ENCODE measurements at regions not wholly inside any gene's neighbourhood (a gene's known extent, or its start where the extent isn't known, plus 50 kb on each side); places are given as distances from the start of the nearest gene placed in this dataset.
A peak's percentile ranks its signal among the peaks of the same experiment; 100 is the strongest.

- H3K4me3 ChIP-seq: no peak overlapping the region
- peaks cover 15 to 25% (median 19%) of the 10 kb centered on the region in 11 experiments; a peak in 21 of 22 replicates for H3K9me3 ChIP-seq (replicated peaks in 1 of 11)
- H3K9ac ChIP-seq: no peak overlapping the region
- no peaks in the 10 kb centered on the region for H4K20me1 ChIP-seq
- no peak overlapping the region for H3K4me2 ChIP-seq
- H3K27ac ChIP-seq: no peak overlapping the region
- no peaks in the 10 kb centered on the region; a peak in 1 of 20 replicates for H3K4me1 ChIP-seq
- no peak for TF ChIP-seq Cebpa-rat (IDR thresholded peaks at IDR 0.05)
- H3K36me3 ChIP-seq: no peaks in the 10 kb centered on the region
- no peaks in the 10 kb centered on the region for H3K27me3 ChIP-seq
Measured at GRCh38 chr20:1720226-1720625, 62.6 kb upstream of the SIRPG start.

- Histone ChIP-seq H3K4me2 (peak overlapping the region in 2 of 11 experiments; percentile 0 to 13; a peak in 1 of 22 replicates), H3K9ac (no peak overlapping the region), H3K9me3 (replicated peaks in 1 of 11) (peaks cover 2 to 10% (median 4%) of the 10 kb centered on the region in 11 experiments; a peak in 18 of 22 replicates), H3K27me3 (no peaks in the 10 kb centered on the region), H4K20me1 (no peaks in the 10 kb centered on the region), H3K4me3 (no peak overlapping the region), H3K36me3 (no peaks in the 10 kb centered on the region), H3K4me1 (no peaks in the 10 kb centered on the region; a peak in 1 of 20 replicates), H3K27ac (no peak overlapping the region)
- no peak for TF ChIP-seq Cebpa-rat (IDR thresholded peaks at IDR 0.05)
Measured at GRCh38 chr20:1718604-1719384, 61.2 kb upstream of the SIRPG start.

GRCh38 chr20:1712634-1713624, 55.4 kb upstream of the SIRPG start:
- Histone ChIP-seq H3K4me2 (no peak overlapping the region), H3K4me1 (peaks cover 0 to 6% (median under 1%) of the 10 kb centered on the region in 10 experiments; a peak in 6 of 20 replicates), H3K27ac (no peak overlapping the region), H3K4me3 (no peak overlapping the region), H4K20me1 (no peaks in the 10 kb centered on the region), H3K27me3 (no peaks in the 10 kb centered on the region), H3K9ac (no peak overlapping the region), H3K36me3 (no peaks in the 10 kb centered on the region), H3K9me3 (replicated peaks in 1 of 11) (peaks cover 0 to 33% (median 13%) of the 10 kb centered on the region in 11 experiments; a peak in 13 of 22 replicates)
- TF ChIP-seq Cebpa-rat (IDR thresholded peaks at IDR 0.05): no peak

GRCh38 chr20:1711826-1712601, 54.4 kb upstream of the SIRPG start:
- TF ChIP-seq Cebpa-rat (IDR thresholded peaks at IDR 0.05): no peak
- H3K4me2 ChIP-seq: no peak overlapping the region
- H4K20me1 ChIP-seq: no peaks in the 10 kb centered on the region
- H3K27ac ChIP-seq: no peak overlapping the region
- peaks cover 0 to 33% (median 13%) of the 10 kb centered on the region in 11 experiments; a peak in 13 of 22 replicates for H3K9me3 ChIP-seq (replicated peaks in 1 of 11)
- H3K9ac ChIP-seq: no peak overlapping the region
- H3K27me3 ChIP-seq: no peaks in the 10 kb centered on the region
- H3K36me3 ChIP-seq: no peaks in the 10 kb centered on the region
- peaks cover 0 to 13% (median 3%) of the 10 kb centered on the region in 10 experiments; a peak in 7 of 20 replicates for H3K4me1 ChIP-seq
- H3K4me3 ChIP-seq: no peak overlapping the region

GRCh38 chr20:1711266-1711665, 53.7 kb upstream of the SIRPG start:
- H4K20me1 ChIP-seq: no peaks in the 10 kb centered on the region
- no peak overlapping the region for H3K4me3 ChIP-seq
- H3K4me1 ChIP-seq: peaks cover 0 to 13% (median 3%) of the 10 kb centered on the region in 10 experiments; a peak in 7 of 20 replicates
- peaks cover 0 to 33% (median 13%) of the 10 kb centered on the region in 11 experiments; a peak in 13 of 22 replicates for H3K9me3 ChIP-seq (replicated peaks in 1 of 11)
- TF ChIP-seq Cebpa-rat (IDR thresholded peaks at IDR 0.05): no peak
- H3K27ac ChIP-seq: no peak overlapping the region
- H3K4me2 ChIP-seq: no peak overlapping the region
- H3K36me3 ChIP-seq: no peaks in the 10 kb centered on the region
- no peak overlapping the region for H3K9ac ChIP-seq
- no peaks in the 10 kb centered on the region for H3K27me3 ChIP-seq

GRCh38 chr20:1710484-1710883, 52.9 kb upstream of the SIRPG start:
- no peak for TF ChIP-seq Cebpa-rat (IDR thresholded peaks at IDR 0.05)
- Histone ChIP-seq H3K27ac (no peak overlapping the region), H3K9me3 (replicated peaks in 1 of 11) (peaks cover 0 to 33% (median 13%) of the 10 kb centered on the region in 11 experiments; a peak in 13 of 22 replicates), H3K4me1 (peaks cover 0 to 13% (median 3%) of the 10 kb centered on the region in 10 experiments; a peak in 7 of 20 replicates), H3K9ac (no peak overlapping the region), H3K27me3 (no peaks in the 10 kb centered on the region), H3K36me3 (no peaks in the 10 kb centered on the region), H3K4me3 (no peak overlapping the region), H3K4me2 (no peak overlapping the region), H4K20me1 (no peaks in the 10 kb centered on the region)

- no peak overlapping the region for H3K27ac ChIP-seq
- H3K4me3 ChIP-seq: no peak overlapping the region
- no peak for TF ChIP-seq Cebpa-rat (IDR thresholded peaks at IDR 0.05)
- H4K20me1 ChIP-seq: no peaks in the 10 kb centered on the region
- H3K9me3 ChIP-seq (replicated peaks in 1 of 11): peaks cover 0 to 34% (median 13%) of the 10 kb centered on the region in 11 experiments; a peak in 13 of 22 replicates
- H3K4me2 ChIP-seq: peak overlapping the region in 4 of 11 experiments; percentile 8 to 50 (median 20); a peak in 5 of 22 replicates
- no peaks in the 10 kb centered on the region for H3K27me3 ChIP-seq
- no peak overlapping the region for H3K9ac ChIP-seq
- peaks cover under 1 to 20% (median 6%) of the 10 kb centered on the region in 10 experiments; a peak in 18 of 20 replicates for H3K4me1 ChIP-seq
- H3K36me3 ChIP-seq: no peaks in the 10 kb centered on the region
Measured at GRCh38 chr20:1707588-1708449, 50.2 kb upstream of the SIRPG start.
